ENCODE measurements at regions not wholly inside any gene's neighbourhood (a gene's known extent, or its start where the extent isn't known, plus 50 kb on each side); places are given as distances from the start of the nearest gene placed in this dataset.

GRCh38 chr12:77594366-77594765 lies 236.3 kb upstream of the NAV3 start:
- intact Hi-C loops (cut with micrococcal nuclease), result no loop called here
- Mint-ChIP-seq H3K27me3 (no peaks in the 10 kb centered on the region), H3K9me3 (peaks cover 3% of the 10 kb centered on the region), H3K27ac (no peak overlapping the region), H3K36me3 (ENCODE audit: low read depth) (no peaks in the 10 kb centered on the region), H3K4me3 (no peak overlapping the region), H3K4me1 (ENCODE audit: low read depth) (no peaks in the 10 kb centered on the region)

GRCh38 chr12:77592836-77593235 lies 237.9 kb upstream of the NAV3 start:
- no peaks in the 10 kb centered on the region for H3K36me3 Mint-ChIP-seq (ENCODE audit: low read depth)
- no peaks in the 10 kb centered on the region for H3K27me3 Mint-ChIP-seq
- intact Hi-C loops (cut with micrococcal nuclease), result no loop called here

DNA sequence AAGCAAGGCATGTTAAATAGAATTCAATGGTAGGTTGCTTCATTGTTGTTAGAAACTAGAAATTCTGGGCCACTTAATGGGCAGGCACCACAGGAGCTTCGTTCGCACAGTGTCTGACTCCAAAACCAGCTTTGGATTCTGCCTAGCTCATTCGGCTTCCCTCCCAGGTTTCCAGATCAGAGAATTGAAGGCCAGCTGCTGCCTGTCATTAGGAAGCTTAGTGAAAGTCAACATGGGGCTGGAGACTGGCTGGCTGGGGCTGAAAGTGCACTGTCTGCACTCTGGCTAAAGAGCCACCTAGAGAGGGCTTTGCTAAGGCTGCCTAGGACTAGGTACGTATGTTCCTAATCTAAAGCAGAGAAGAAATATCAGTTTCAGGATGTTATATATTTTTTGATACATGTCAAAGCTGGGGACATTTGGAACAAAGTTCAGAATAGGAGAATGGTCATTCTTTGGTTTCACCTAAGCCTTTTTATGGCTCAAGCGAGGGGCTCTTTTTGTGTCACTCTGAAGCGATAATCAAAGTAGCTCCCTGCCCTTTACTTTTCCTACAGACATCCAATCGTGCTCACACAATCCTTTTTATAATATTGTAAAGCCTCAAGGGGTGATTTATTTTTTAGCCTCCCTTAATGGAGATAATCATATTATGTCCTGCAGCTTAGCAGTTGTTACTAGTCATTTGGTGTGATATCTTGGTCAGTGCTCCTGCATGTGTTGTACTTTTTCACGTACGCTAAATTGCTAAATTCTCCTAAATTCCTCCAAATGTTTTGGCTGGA lies 238.5 kb upstream of the NAV3 start:
- Mint-ChIP-seq H3K4me1 (ENCODE audit: low read depth) (no peaks in the 10 kb centered on the region), H3K27ac (no peak overlapping the region), H3K36me3 (ENCODE audit: low read depth) (no peaks in the 10 kb centered on the region), H3K4me3 (no peak overlapping the region), H3K9me3 (peaks cover 8% of the 10 kb centered on the region), H3K27me3 (no peaks in the 10 kb centered on the region)
- intact Hi-C loops (cut with micrococcal nuclease), result no loop called here

More at GRCh38 chr12:77592836-77593235, 237.9 kb upstream of the NAV3 start:
- Mint-ChIP-seq H3K27ac (no peak overlapping the region), H3K4me3 (no peak overlapping the region), H3K4me1 (ENCODE audit: low read depth) (no peaks in the 10 kb centered on the region), H3K9me3 (peaks cover 8% of the 10 kb centered on the region)

DNA sequence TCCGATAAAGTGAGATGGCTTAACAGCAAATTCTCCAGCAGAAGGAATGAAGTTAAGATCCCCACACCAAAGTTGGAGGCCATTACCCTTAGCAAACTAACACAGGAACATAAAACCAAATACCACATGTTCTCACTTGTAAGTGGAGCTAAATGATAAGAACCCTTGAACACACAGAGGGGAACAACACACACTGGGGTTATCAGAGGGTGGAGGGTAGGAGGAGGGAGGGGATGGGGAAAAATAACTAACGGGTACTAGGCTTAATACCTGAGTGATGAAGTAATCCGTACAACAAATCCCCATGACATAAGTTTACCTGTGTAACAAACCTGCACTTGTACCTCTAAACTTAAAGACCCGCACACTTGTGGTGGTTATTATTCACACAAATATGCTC lies 240.4 kb upstream of the NAV3 start:
- intact Hi-C loops (cut with micrococcal nuclease), result no loop called here
- Mint-ChIP-seq H3K4me3 (no peak overlapping the region), H3K4me1 (ENCODE audit: low read depth) (no peaks in the 10 kb centered on the region), H3K36me3 (ENCODE audit: low read depth) (no peaks in the 10 kb centered on the region), H3K27ac (no peak overlapping the region), H3K9me3 (peaks cover 8% of the 10 kb centered on the region), H3K27me3 (no peaks in the 10 kb centered on the region)

DNA sequence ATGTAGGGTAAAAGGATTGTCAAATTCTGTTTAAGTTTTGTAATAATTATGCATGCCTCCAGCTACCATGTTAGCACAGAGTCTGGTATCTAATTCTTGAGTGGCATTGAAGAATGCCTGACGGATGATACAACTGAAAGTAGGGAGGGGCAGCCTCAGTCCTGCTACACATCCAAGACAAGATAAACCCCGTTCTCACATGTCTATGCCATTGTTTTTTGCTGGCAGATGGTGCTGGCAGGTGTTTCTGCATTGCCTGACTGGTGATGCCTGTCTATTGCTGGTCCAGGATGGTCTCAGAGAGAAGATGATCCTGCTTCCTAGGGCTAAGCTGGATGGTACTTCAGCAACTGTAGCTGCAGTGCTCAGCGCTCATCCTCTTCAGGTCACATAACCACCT lies 245.8 kb upstream of the NAV3 start:
- intact Hi-C loops (cut with micrococcal nuclease), result no loop called here
- no peak overlapping the region for H3K27ac Mint-ChIP-seq
- no peaks in the 10 kb centered on the region for H3K27me3 Mint-ChIP-seq
- peaks cover 8% of the 10 kb centered on the region for H3K9me3 Mint-ChIP-seq
- H3K4me3 Mint-ChIP-seq, result no peak overlapping the region
- H3K36me3 Mint-ChIP-seq (ENCODE audit: low read depth), result no peaks in the 10 kb centered on the region
- H3K4me1 Mint-ChIP-seq (ENCODE audit: low read depth), result no peaks in the 10 kb centered on the region

GRCh38 chr12:77578466-77579220 lies 252.1 kb upstream of the NAV3 start:
- Mint-ChIP-seq H3K27ac (no peak overlapping the region), H3K4me3 (no peak overlapping the region), H3K27me3 (no peaks in the 10 kb centered on the region), H3K4me1 (ENCODE audit: low read depth) (no peaks in the 10 kb centered on the region), H3K36me3 (ENCODE audit: low read depth) (no peaks in the 10 kb centered on the region), H3K9me3 (peaks cover 8% of the 10 kb centered on the region)
- intact Hi-C loops (cut with micrococcal nuclease), result no loop called here

DNA sequence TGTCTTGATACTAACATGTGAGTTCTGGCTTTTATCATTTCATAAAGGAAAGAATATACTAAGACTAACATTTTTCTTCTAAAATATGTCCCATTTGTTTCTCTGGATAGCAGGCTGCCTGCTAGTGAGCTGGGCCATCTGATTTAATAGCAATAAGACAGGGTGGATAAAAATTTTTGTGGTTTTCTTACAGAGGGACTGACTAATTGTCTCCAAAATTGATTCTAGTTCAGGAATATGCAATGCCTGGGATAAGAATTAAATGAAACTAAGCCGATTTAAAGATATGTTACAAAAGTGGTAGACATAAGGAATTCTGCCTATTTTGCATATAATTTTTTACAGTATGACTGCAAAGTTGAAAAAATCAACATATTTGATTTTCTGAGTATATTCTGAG lies 252.9 kb upstream of the NAV3 start:
- intact Hi-C loops (cut with micrococcal nuclease), result no loop called here
- H3K4me1 Mint-ChIP-seq (ENCODE audit: low read depth), result no peaks in the 10 kb centered on the region
- no peak overlapping the region for H3K27ac Mint-ChIP-seq
- peaks cover 8% of the 10 kb centered on the region for H3K9me3 Mint-ChIP-seq
- no peaks in the 10 kb centered on the region for H3K36me3 Mint-ChIP-seq (ENCODE audit: low read depth)
- no peak overlapping the region for H3K4me3 Mint-ChIP-seq
- H3K27me3 Mint-ChIP-seq, result no peaks in the 10 kb centered on the region

- Mint-ChIP-seq H3K4me3 (no peak overlapping the region), H3K9me3 (peaks cover 12% of the 10 kb centered on the region), H3K4me1 (ENCODE audit: low read depth) (no peaks in the 10 kb centered on the region), H3K27ac (no peak overlapping the region), H3K27me3 (no peaks in the 10 kb centered on the region), H3K36me3 (ENCODE audit: low read depth) (no peaks in the 10 kb centered on the region)
- intact Hi-C loops (cut with micrococcal nuclease), result no loop called here
Measured at GRCh38 chr12:77575376-77575919, 255.2 kb upstream of the NAV3 start.

DNA sequence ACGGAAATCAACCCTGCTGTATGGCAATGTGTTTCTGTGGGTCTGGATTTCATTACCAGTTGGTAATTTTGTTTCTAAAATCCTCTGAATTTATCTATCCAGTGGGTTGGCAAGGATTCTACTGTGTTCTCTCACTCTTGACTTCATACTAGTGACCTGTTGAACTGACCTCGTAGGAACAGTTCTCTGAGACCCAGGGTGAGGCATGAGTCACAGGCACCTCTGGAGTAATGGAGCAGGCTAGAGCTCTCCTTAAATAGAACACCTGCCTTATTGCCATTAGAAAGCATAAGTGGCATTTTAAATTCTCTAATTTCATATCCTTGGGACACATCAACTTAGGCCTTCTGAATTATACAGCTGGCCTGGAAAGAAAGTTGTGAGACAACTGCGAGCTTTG lies 258.3 kb upstream of the NAV3 start:
- Mint-ChIP-seq H3K36me3 (ENCODE audit: low read depth) (no peaks in the 10 kb centered on the region), H3K4me1 (ENCODE audit: low read depth) (no peaks in the 10 kb centered on the region), H3K27me3 (no peaks in the 10 kb centered on the region), H3K27ac (no peak overlapping the region), H3K9me3 (peaks cover 15% of the 10 kb centered on the region), H3K4me3 (no peak overlapping the region)
- intact Hi-C loops (cut with micrococcal nuclease), result no loop called here

DNA sequence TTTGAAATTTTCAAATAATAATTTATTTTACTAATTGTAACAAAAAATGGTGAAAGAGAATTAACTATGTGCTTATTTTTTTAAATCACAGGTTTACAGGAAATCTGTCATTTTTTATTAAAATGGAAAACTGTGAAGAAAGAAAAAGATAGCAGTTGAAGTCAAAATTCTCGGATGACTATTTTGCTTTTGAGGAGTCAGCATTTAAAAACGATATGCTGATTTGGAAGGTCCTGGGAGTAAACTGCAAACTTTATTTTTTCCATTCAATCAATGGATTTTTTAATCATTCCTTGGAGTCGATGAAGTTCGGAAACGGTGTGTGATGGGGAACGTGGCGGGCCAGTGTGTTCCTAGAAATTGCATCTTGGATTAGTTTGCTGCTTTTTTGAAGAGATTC lies 258.9 kb upstream of the NAV3 start:
- no peak overlapping the region for H3K27ac Mint-ChIP-seq
- H3K4me3 Mint-ChIP-seq, result no peak overlapping the region
- peaks cover 15% of the 10 kb centered on the region for H3K9me3 Mint-ChIP-seq
- no peaks in the 10 kb centered on the region for H3K36me3 Mint-ChIP-seq (ENCODE audit: low read depth)
- no peaks in the 10 kb centered on the region for H3K4me1 Mint-ChIP-seq (ENCODE audit: low read depth)
- no peaks in the 10 kb centered on the region for H3K27me3 Mint-ChIP-seq
- intact Hi-C loops (cut with micrococcal nuclease), result no loop called here

GRCh38 chr12:77571127-77571526 lies 259.6 kb upstream of the NAV3 start:
- intact Hi-C loops (cut with micrococcal nuclease), result no loop called here
- no peaks in the 10 kb centered on the region for H3K36me3 Mint-ChIP-seq (ENCODE audit: low read depth)
- peaks cover 15% of the 10 kb centered on the region for H3K9me3 Mint-ChIP-seq
- H3K27me3 Mint-ChIP-seq, result no peaks in the 10 kb centered on the region
- no peak overlapping the region for H3K27ac Mint-ChIP-seq
- no peak overlapping the region for H3K4me3 Mint-ChIP-seq
- H3K4me1 Mint-ChIP-seq (ENCODE audit: low read depth), result no peaks in the 10 kb centered on the region

GRCh38 chr12:77569876-77570275 lies 260.8 kb upstream of the NAV3 start:
- H3K4me3 Mint-ChIP-seq, result no peak overlapping the region
- intact Hi-C loops (cut with micrococcal nuclease), result no loop called here
- H3K36me3 Mint-ChIP-seq (ENCODE audit: low read depth), result no peaks in the 10 kb centered on the region
- H3K27ac Mint-ChIP-seq, result no peak overlapping the region
- H3K9me3 Mint-ChIP-seq, result peaks cover 19% of the 10 kb centered on the region
- H3K4me1 Mint-ChIP-seq (ENCODE audit: low read depth), result no peaks in the 10 kb centered on the region
- no peaks in the 10 kb centered on the region for H3K27me3 Mint-ChIP-seq

- H3K4me1 Mint-ChIP-seq (ENCODE audit: low read depth), result no peaks in the 10 kb centered on the region
- H3K27ac Mint-ChIP-seq, result no peak overlapping the region
- no peaks in the 10 kb centered on the region for H3K27me3 Mint-ChIP-seq
- H3K4me3 Mint-ChIP-seq, result no peak overlapping the region
- intact Hi-C loops (cut with micrococcal nuclease), result no loop called here
- H3K9me3 Mint-ChIP-seq, result peaks cover 38% of the 10 kb centered on the region
- no peaks in the 10 kb centered on the region for H3K36me3 Mint-ChIP-seq (ENCODE audit: low read depth)
Measured at GRCh38 chr12:77560714-77561113, 270.0 kb upstream of the NAV3 start.

- Mint-ChIP-seq H3K4me1 (ENCODE audit: low read depth) (no peaks in the 10 kb centered on the region), H3K36me3 (ENCODE audit: low read depth) (no peaks in the 10 kb centered on the region), H3K4me3 (no peak overlapping the region), H3K9me3 (peaks cover 30% of the 10 kb centered on the region), H3K27me3 (no peaks in the 10 kb centered on the region), H3K27ac (no peak overlapping the region)
- intact Hi-C loops (cut with micrococcal nuclease), result no loop called here
Measured at GRCh38 chr12:77559400-77560074, 271.2 kb upstream of the NAV3 start.
